ENCODE measurements at regions not wholly inside any gene's neighbourhood (a gene's known extent, or its start where the extent isn't known, plus 50 kb on each side); places are given as distances from the start of the nearest gene placed in this dataset.
"Not testable (repeated sequence)": the region's sequence is repeated elsewhere in the genome, so short reads cannot be mapped to it uniquely, and the experiment has no call there.

GRCh38 chr17:49898366-49899190, 50.7 kb upstream of the TAC4 start:
- H3K79me2 ChIP-seq (ENCODE audit: insufficient read depth, low read length): no peaks in the 10 kb centered on the region
- no peak overlapping the region for H3K4me2 ChIP-seq (ENCODE audit: low read depth, low read length, poor library complexity, severe bottlenecking)
- H2AFZ ChIP-seq (ENCODE audit: low read depth, low read length, severe bottlenecking): no peak overlapping the region
- no peaks in the 10 kb centered on the region for H3K36me3 ChIP-seq (ENCODE audit: low read length)
- H3K9me2 ChIP-seq (replicated peaks; ENCODE audit: insufficient read depth, low read length): no peaks in the 10 kb centered on the region
- no peaks in the 10 kb centered on the region for H3K27me3 ChIP-seq (ENCODE audit: low read length)
- H3K9me3 ChIP-seq (ENCODE audit: insufficient read depth, low read length): no peaks in the 10 kb centered on the region
- H3K9ac ChIP-seq (ENCODE audit: low read length): no peak overlapping the region
- H3K4me3 ChIP-seq (ENCODE audit: insufficient read depth, low read length, poor library complexity, severe bottlenecking): no peak overlapping the region
- H3F3A ChIP-seq (ENCODE audit: insufficient read depth): no peaks in the 10 kb centered on the region
- TF ChIP-seq CTCF (IDR thresholded peaks at IDR 0.05; ENCODE audit: insufficient read depth, low read length, poor library complexity, severe bottlenecking) (no peak), EZH2phosphoT487 (conservative IDR thresholded peaks at IDR 0.05; ENCODE audit: low read length) (no peak)
- H3K27ac ChIP-seq (ENCODE audit: low read depth, low read length): no peak overlapping the region
- no peaks in the 10 kb centered on the region for H4K20me1 ChIP-seq (ENCODE audit: low read depth, low read length)

- Histone ChIP-seq H3K9me3 (ENCODE audit: insufficient read depth, low read length) (no peaks in the 10 kb centered on the region), H3K9ac (ENCODE audit: low read length) (no peak overlapping the region), H3K79me2 (ENCODE audit: insufficient read depth, low read length) (no peaks in the 10 kb centered on the region), H3K4me3 (ENCODE audit: insufficient read depth, low read length, poor library complexity, severe bottlenecking) (no peak overlapping the region), H3F3A (ENCODE audit: insufficient read depth) (no peaks in the 10 kb centered on the region), H3K27ac (ENCODE audit: low read depth, low read length) (no peak overlapping the region), H4K20me1 (ENCODE audit: low read depth, low read length) (no peaks in the 10 kb centered on the region), H3K4me2 (ENCODE audit: low read depth, low read length, poor library complexity, severe bottlenecking) (no peak overlapping the region), H3K27me3 (ENCODE audit: low read length) (no peaks in the 10 kb centered on the region), H3K36me3 (ENCODE audit: low read length) (no peaks in the 10 kb centered on the region), H3K9me2 (replicated peaks; ENCODE audit: insufficient read depth, low read length) (no peaks in the 10 kb centered on the region), H2AFZ (ENCODE audit: low read depth, low read length, severe bottlenecking) (no peak overlapping the region)
- TF ChIP-seq EZH2phosphoT487 (conservative IDR thresholded peaks at IDR 0.05; ENCODE audit: low read length) (no peak), CTCF (IDR thresholded peaks at IDR 0.05; ENCODE audit: insufficient read depth, low read length, poor library complexity, severe bottlenecking) (no peak)
Measured at GRCh38 chr17:49899191-49899485, 51.3 kb upstream of the TAC4 start.

- Histone ChIP-seq H3K9ac (ENCODE audit: low read length) (no peak overlapping the region), H3K4me2 (ENCODE audit: low read depth, low read length, poor library complexity, severe bottlenecking) (no peak overlapping the region), H3K4me3 (ENCODE audit: insufficient read depth, low read length, poor library complexity, severe bottlenecking) (no peak overlapping the region), H3K36me3 (ENCODE audit: low read length) (no peaks in the 10 kb centered on the region), H3K9me3 (ENCODE audit: insufficient read depth, low read length) (no peaks in the 10 kb centered on the region), H2AFZ (ENCODE audit: low read depth, low read length, severe bottlenecking) (no peak overlapping the region), H3F3A (ENCODE audit: insufficient read depth) (no peaks in the 10 kb centered on the region), H3K79me2 (ENCODE audit: insufficient read depth, low read length) (no peaks in the 10 kb centered on the region), H3K27me3 (ENCODE audit: low read length) (no peaks in the 10 kb centered on the region), H3K9me2 (replicated peaks; ENCODE audit: insufficient read depth, low read length) (no peaks in the 10 kb centered on the region), H3K27ac (ENCODE audit: low read depth, low read length) (no peak overlapping the region), H4K20me1 (ENCODE audit: low read depth, low read length) (no peaks in the 10 kb centered on the region)
- TF ChIP-seq EZH2phosphoT487 (conservative IDR thresholded peaks at IDR 0.05; ENCODE audit: low read length) (no peak), CTCF (IDR thresholded peaks at IDR 0.05; ENCODE audit: insufficient read depth, low read length, poor library complexity, severe bottlenecking) (no peak)
Measured at GRCh38 chr17:49899588-49899987, 51.7 kb upstream of the TAC4 start.

GRCh38 chr17:49900801-49901200, 52.9 kb upstream of the TAC4 start:
- not testable (repeated sequence) for H3K79me2 ChIP-seq (ENCODE audit: insufficient read depth, low read length); H3F3A ChIP-seq (ENCODE audit: insufficient read depth); H3K4me3 ChIP-seq (ENCODE audit: insufficient read depth, low read length, poor library complexity, severe bottlenecking); H3K36me3 ChIP-seq (ENCODE audit: low read length); H3K4me2 ChIP-seq (ENCODE audit: low read depth, low read length, poor library complexity, severe bottlenecking); H3K9ac ChIP-seq (ENCODE audit: low read length); H3K27me3 ChIP-seq (ENCODE audit: low read length); H3K27ac ChIP-seq (ENCODE audit: low read depth, low read length); H3K9me3 ChIP-seq (ENCODE audit: insufficient read depth, low read length); H2AFZ ChIP-seq (ENCODE audit: low read depth, low read length, severe bottlenecking); H4K20me1 ChIP-seq (ENCODE audit: low read depth, low read length); H3K9me2 ChIP-seq (replicated peaks; ENCODE audit: insufficient read depth, low read length)

All from SU-DHL-6 (cell line).